GM18519 (cell line): ENCODE measurements at regions not wholly inside any gene's neighbourhood (a gene's known extent, or its start where the extent isn't known, plus 50 kb on each side); places are given as distances from the start of the nearest gene placed in this dataset.
"Not testable (repeated sequence)": the region's sequence is repeated elsewhere in the genome, so short reads cannot be mapped to it uniquely, and the experiment has no call there.

Experiments
- ATAC-seq: cut with Tn5 transposase; IDR thresholded peaks from one replicate; pipeline ENCODE4 v1.9.1; 2021; ENCODE audit warnings: mild to moderate bottlenecking, moderate library complexity; ENCODE audit not compliant: unreplicated experiment, low FRiP score

DNA sequence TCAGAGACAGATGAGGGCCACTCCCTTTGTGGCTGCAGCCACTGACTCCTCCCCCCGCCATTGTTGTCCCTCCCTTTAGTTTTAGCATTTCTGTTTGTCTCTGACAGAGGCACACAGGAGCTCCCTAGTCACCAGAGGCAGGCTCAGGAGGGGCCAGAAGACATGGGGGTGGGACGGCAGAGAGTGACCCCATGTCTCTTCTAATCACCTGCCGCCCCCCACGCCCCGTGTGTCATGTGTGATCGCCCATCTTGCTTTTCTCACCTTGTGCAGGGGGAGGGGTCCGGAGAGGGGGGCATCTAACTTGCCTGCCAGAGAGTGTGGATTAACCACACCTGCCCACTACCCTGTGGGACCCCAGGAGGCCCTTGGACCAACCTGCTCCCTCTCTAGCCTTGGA is 246.7 kb upstream of the TP53TG3C start:
- not testable (repeated sequence) for ATAC-seq

DNA sequence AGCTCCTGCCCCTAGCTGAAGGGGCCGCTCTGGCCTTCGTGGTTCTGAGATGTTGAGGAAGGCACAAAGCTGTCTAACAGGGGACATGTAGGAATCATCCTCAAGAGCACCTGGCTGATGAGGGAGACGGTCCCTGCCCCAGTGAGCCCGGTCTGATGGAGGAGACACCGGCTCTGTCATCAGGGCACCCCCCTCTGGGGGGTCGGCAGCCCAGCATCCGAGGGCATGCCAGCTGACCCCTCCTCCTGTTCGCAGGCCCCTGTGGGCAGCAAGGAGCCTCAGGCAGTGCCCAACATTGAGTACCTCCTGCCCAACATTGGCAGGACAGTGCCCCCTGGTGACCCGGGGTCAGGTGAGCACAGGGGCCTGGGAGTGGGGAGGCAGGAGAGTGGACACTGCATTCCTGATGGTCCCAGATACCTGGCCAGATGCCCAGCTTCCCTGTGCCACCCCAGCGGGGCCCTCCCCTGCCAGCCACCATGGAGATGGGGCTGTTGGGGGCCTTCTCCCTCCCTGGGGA is 247.9 kb upstream of the TP53TG3C start:
- not testable (repeated sequence) for ATAC-seq

DNA sequence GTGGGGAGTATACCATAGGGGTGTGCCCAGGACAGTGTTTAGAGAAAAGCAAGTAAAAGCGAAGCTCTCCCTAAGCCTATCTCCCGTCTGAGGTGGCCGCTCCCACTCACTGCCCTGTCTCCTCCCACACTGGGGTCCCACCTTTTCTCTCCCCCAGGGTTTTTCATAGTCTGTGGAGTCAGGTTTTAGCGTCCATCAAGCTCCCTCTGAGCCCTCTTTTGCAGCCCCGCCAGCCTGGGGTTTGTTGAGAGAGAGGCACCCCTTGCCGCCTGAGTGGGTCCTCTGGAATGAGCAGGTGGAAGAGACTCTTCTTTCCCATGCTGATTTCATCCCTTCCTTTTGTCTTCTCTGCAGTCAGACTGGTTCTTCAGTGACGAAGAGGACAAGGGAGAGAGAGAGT is 248.7 kb upstream of the TP53TG3C start:
- not testable (repeated sequence) for ATAC-seq

DNA sequence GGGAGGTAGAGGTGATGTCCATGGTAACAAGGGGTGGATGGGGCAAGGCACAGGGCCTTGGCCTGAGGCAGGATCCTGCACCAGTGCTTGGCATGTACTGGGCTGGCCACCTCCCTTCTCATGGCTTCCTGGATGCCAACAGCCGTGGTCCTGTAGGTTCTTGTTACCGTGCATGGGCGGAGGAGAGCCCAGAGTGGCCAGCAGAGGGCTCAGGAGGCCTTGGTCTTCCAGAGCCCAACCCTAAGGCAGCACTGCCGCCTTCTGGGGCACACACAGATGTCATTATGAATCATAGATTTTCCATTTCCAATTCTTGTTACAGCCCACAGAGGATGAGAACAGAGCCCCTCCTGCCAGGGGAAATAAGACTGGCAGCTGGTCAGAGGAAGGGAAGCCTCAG is 254.2 kb upstream of the TP53TG3C start:
- ATAC-seq: not testable (repeated sequence)

DNA sequence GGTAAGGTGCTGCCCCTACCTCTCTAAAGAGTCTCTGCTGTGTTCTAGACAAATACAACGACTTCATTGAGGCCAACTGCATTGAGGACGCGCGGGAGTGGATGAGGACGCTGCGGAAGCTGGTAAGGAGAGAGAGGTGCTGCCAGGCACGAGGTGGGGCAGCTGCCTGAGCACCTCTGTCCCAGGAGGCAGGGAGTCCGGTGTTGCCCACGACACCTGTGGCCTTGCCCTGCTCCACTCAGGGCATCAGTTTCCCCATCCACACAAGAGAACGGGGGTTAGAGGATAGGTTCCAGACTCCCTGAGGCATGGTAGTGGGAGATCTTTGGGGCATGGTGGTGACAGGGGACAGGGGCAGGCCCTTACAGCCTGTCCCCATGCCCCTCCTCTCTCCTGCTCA is 256.1 kb upstream of the TP53TG3C start:
- not testable (repeated sequence) for ATAC-seq

DNA sequence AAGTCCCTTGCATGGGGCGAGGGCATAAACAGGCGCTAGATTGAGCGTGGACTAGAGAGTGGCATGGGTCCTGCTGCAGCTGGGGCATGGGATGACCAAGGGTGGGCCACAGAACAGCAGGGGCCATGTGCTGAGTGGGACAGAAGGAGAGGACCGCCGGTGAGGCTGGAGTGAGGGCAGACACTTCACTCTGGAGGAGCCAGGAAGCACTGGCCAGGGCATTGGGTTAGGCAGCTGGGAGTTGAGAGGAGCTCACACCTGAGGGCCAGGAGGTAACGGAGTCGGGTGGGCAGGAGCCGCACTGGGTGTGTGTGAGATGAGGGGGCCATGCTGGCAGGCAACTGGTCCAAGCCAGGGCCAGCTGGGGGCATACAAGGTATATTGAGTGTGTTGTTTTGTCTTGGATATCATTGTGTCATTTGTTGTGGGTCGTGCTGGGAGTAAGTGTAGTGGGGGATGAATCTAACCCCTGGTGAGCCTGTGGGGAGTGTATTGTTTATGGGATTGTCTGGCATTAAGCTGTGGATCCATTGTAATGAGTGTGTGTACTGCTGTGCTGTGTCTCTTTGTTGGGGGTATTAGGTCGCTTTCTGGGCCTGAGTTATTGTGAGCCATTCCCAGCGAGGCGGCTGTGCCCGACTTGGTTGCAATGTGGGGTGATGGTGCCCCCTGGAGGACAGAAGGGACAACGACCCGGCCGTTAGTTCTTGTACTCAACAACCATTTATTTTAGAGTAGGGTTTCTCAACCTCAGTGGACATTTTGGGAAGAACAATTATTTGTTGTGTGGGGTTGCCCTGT is 256.5 kb upstream of the TP53TG3 start:
- peak; percentile 59 for ATAC-seq

DNA sequence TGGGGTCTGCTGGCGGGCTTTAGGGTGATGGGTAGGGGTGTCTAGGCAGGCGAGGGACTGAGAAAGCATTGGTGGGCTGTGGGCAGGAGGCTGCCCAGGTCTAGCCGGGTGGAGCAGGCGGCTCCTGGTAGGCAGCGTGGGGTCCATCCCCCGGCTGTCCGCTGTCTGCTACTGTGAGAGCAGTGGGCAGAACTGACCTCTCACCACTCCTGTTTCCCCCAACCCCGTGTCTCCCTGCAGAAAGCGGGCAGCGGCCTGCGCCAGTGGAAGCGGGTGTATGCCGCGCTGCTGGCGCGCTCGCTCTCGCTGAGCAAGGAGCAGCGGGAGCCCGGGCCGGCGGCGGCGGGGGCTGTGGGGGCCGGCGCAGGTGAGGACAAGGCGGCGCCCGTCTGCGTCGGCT is 249.2 kb upstream of the TP53TG3 start:
- not testable (repeated sequence) for ATAC-seq

DNA sequence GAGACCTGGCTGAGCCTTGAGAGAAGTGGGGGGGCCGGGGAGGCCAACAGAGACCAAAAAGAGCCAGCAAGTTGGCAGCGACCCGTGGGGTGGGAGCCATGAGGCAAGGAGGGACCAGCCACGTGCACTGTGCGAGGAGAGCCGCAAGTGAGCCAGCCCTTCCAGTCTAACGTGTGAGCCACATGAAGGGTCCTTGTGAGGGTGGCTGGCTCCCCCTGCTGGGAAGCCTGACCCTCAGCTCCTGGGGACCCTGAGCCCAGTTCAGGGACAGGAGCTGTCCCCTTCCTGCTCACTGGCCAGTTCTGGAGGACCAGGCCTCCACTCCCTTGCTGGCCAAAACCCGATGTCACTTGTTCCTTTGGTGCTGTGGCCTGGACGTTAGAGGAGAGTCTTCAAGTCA is 246.6 kb upstream of the TP53TG3 start:
- not testable (repeated sequence) for ATAC-seq

DNA sequence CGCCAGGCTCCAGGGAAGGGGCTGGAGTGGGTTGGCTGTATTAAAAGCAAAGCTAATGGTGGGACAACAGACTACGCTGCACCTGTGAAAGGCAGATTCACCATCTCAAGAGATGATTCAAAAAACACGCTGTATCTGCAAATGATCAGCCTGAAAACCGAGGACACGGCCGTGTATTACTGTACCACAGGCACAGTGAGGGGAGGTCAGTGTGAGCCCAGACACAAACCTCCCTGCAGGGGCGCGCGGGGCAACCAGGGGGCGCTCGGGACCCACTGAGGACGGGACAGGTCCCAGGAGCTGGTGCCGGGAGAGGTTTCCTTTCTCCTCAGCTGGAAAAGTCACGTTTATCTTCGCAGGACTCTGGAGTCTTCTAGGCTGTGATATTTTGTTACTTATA is 239.4 kb upstream of the TP53TG3 start:
- ATAC-seq: not testable (repeated sequence)

DNA sequence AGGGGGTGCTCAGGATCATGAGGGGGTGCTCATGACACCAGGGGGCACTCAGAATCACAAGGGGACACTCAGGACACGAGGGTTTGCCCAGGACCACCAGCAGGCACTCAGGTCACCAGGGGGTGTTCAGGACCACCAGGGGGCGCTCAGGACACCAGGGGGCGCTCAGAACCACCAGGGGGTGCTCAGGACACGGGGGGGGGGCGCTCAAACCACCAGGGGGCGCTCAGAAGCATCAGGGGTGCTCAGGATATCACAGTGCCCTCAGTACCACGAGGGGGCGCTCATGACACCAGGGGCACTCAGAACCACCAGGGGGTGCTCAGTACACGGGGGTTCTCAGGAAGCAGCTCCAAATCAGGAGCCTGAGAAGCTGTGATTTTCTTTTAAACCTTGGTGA is 221.8 kb upstream of the TP53TG3 start:
- not testable (repeated sequence) for ATAC-seq

DNA sequence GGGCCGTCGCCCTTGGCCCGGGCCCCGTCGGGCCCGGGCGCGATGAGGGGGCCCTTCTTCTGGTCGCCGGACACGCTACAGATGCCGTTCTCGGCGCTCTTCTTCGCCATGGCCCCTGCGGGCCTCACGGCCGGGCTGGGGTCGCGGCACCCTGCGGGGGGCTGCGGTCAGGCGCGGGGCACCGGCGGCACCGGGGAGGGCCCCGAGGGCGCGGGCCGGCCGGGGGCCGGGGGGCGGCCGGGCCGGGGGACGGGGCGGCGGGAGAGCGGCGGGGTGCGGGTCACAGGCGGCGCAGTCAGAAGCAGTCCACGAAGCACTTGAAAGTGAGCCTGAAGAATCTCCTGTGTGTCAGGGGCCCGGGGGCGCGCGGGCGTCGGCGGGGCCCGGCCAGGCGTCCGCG is 209.4 kb upstream of the TP53TG3 start:
- not testable (repeated sequence) for ATAC-seq

DNA sequence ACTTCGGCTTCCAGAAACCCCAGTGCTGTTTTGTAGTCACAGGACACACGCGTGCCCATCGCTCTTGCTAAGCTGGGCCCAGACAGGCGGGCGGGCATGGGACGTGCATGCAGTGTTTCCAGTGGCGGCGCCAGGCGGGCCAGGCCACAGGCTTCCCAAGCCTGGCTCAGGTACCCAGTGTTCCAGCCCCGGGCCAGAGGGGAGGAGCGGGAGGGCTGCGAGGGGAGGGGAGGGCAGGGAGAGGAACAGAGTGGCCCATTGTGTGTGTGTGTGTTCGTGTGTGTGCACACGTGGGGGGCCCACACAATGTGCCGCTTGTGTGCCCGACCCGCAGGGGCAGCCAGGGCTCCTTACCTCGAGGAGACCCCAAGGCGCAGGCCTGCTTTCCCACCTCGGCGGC is 208.6 kb upstream of the TP53TG3 start:
- ATAC-seq: not testable (repeated sequence)

DNA sequence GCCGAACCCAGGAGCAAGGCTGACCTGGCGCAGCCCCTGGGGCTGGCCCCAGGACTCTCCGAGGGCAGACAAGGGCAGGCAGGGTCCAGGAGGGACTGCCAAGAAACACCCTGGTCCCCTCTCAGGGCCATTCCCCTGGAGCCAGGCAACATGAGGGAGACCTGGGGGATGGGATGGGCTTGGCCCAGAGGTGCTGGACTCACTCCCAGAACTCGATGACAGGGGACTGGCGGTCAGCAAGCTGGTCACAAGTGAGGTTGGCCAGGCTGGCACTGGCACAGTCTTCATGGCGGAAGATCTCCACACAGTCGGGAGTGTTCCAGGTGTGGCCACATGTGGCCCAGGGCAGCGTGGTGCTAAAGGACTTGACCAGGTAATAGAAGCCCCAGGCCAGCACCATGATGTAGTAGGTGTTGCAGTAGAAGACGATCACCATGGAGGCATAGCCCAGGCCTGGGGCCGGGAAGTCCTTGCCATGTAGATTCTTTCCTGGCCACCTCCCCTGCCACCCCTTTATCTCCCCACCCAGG is 206.4 kb upstream of the TP53TG3 start:
- not testable (repeated sequence) for ATAC-seq

DNA sequence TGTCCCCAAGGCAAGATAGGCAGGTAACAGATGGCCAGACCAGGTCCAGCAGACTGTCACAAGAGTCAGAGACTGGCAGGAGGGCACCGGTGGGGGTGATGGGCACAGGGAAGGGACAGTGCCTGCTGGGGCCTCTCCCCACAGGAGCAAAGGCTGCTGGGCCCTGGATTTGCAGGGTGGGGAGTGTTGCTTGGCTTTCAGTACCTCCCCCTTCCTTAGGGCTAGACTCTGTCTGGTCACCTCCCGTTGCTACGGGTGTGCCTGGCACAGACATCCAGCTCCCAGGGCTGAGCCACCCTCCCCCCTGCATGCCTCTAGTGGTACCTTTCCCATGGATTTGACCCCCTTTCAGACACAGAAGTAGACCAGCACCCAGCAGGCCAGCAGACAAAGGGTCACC is 205.7 kb upstream of the TP53TG3 start:
- not testable (repeated sequence) for ATAC-seq

DNA sequence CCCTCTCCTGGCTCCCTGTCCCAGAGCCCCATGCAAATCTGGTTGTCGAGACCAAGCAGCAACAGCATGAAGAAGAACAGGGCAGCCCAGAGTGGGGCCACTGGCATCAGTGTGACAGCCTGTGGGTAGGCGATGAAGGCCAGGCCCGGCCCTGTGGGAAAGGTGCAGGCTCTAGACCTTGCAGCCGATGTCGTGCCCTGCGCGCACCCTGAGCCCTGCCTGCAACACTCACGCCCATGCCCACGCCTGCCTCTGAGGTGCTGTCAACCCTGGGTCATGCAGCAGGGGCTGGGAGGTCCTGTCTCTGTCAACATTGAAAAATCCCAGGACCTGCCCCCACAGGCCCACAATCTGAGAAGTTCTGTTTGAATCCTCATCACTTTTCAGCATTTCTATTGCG is 204.0 kb upstream of the TP53TG3 start:
- not testable (repeated sequence) for ATAC-seq

DNA sequence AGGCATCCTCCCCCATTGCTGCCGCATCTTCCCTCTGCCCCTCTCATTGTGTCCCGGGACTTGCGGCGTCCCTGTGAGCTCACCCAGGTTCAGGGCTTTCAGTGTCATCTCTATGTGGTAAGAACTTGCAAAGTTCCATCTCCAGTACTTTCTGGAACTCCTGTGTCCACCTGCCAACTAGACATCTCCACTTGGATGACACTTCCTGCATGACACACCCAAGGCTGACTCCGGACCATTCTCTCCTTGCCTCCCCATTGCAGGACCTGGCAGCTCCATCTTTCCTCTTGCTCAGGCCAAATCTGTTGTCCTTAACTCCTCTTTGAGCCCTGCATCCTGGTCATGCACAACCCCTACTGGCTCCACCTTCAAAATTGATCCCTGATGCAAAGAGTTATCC is 200.8 kb upstream of the TP53TG3 start:
- not testable (repeated sequence) for ATAC-seq

DNA sequence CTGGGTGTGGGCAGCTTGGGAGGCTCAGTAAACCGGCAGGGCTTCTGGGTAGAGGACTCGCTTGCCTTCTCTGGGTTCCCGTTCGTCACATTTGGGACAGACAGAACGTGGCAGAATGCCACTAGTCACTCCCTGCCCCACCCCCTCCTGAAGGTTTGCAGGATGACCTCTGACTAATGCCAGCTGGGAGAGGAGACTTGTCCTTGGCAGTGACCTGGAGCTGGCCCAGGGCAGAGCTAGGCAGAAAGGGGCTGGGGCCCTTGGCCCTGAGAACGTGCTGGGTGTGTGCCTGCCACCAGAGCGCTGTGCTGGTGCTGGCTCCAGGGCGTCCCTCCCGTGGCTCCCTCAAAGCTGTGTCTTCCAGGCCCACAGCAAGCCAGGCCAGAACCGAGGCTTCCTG is 197.8 kb upstream of the TP53TG3 start:
- not testable (repeated sequence) for ATAC-seq

DNA sequence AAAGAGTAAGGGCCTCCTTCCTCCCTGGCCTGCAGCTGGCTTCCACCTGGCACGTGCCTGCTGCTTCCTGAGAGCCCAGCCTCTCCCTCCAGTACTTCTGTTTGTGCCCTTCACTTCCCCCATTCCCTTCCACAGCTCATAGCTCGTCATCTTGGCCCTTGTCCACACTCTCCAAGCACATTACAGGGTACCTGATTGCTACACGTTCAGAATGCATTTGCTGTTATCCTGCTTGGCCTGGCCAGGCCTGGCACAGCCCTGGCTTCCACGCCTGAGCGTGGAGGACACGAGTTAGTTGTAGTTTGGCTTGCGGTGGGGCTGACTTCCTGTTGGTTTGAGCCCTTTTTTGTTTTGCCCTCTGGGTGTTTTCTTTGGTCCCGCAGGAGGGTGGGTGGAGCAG is 197.2 kb upstream of the TP53TG3 start:
- not testable (repeated sequence) for ATAC-seq

DNA sequence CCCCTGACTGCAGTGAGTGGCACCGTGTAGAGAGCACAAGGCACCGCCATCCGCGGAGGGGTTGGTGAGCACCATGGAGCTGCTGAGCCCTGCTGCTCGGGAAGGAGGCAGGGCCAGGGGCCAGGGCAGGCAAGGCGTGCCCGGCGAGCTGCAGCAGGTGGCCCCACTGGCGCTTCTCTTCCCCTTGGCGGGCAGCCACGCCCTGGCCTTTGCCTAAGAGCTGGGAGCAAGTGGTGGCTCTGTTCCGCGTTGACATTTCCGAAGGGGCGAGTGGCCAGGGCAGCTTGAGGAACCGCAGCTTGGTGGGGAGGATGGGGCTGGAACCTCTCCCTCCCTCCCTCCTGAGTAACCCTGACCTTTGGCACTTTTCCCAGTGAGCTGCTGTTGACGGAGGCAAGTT is 194.7 kb upstream of the TP53TG3 start:
- not testable (repeated sequence) for ATAC-seq

DNA sequence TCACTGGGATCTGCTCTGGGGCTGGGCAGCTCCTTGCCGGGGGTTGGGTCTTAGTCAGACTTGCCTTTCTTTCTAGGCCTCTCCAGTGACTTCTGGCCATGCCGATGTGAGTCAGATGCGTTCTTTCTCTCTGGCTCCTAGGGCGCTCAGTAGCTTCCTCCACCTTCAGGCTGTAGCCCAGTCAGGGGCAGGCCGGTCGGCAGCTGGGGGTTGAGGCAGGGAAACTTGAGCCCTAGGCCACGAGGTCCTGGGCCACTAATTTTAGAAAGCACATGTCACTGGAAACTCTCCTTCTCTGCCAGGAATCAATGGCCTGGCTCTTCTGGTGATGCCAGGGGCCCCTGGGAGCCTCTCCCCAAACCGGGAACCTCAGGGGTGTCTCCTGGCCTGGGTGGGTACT is 192.4 kb upstream of the TP53TG3 start:
- ATAC-seq: not testable (repeated sequence)

DNA sequence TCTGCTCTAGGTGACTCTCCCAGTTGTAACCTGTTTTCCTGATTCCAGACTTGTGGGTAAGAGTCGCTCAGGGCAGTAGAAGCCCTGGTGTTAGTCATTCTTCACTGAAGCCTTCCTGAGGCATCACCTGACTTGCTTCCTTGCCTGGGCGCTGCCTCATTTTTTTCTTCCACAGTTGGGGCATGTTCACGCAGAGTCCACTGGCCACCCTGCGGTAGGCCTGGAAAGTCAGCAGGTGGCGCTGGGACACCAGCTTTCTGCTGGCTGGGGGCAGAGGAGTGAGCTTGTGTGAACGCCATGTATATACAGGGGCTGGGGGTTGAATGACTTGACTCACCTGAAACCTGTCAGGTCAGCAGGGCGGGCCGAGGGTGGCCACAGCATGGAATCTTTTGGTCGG is 189.3 kb upstream of the TP53TG3 start:
- ATAC-seq: not testable (repeated sequence)
